ENCODE measurements at regions not wholly inside any gene's neighbourhood (a gene's known extent, or its start where the extent isn't known, plus 50 kb on each side); places are given as distances from the start of the nearest gene placed in this dataset.

DNA sequence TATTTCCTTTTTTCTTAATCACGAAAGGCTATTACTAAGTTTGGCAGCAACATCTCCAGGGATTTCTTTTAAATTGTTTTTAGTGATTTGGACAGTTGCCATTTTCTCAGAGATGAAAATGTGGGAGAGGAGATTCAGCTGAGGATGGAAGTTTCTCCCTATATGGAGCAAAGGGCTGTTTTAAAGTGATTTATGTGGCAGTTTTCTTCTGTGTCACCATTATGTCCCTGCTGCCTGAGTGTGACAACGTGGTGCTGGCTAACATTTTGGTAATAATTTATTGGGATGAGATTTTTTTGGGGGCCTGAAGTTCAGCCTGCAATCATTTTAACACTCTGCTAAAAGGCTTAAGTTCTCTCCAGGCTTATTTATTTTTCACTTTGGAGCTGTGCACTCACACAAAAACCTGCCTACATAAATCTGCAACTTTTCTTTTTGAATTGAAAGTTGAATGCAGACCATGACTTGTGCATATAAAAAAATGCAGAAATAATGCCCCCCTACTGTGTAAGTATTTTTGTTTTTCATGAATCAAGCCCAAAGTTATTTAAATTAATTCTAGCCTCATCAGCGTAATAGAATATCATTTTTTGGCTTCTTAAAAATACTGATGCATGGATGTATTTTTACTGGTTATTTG, 210.9 kb downstream of the ZIC1 start:
- H3K4me1 ChIP-seq (ENCODE audit: control insufficient read depth in 2 of 2, insufficient read depth in 2 of 2, low read length in 2 of 2) = no peaks in the 10 kb centered on the region
- no peak overlapping the region for H3K4me3 ChIP-seq (ENCODE audit: low read length in 2 of 2)
- H3K9me3 ChIP-seq (ENCODE audit: control insufficient read depth in 2 of 2, low read length in 2 of 2) = no peaks in the 10 kb centered on the region
- H3K36me3 ChIP-seq (ENCODE audit: control insufficient read depth in 2 of 2, insufficient read depth in 2 of 2, low read length in 2 of 2) = no peaks in the 10 kb centered on the region
- no peaks in the 10 kb centered on the region for H3K27me3 ChIP-seq (ENCODE audit: control insufficient read depth in 2 of 2, insufficient read depth in 2 of 2, low read length in 2 of 2)
- no peak overlapping the region for H3K9ac ChIP-seq (ENCODE audit: low read depth in 1 of 2, low read length in 2 of 2)
- H3K27ac ChIP-seq (ENCODE audit: low read depth in 2 of 2, low read length in 2 of 2) = no peak overlapping the region

DNA sequence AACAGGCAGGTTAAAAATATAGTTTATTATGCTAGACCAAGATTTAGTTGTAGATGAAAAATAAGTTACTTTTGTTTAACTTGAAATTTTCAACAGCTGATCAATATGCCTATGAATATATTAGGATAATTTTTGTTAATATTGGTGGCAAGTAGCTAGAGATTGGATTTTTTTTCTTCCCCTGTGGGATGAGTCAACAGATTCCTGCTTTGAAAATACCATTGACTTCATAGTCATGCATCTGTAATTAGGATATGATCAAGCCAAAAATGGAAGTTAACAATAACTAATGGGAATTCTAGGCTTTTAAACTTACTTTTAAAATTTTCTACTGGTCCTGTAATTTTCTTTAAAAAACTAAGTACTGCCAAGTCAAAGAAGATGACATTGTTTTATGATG, 211.7 kb downstream of the ZIC1 start:
- Histone ChIP-seq H3K27ac (ENCODE audit: low read depth in 2 of 2, low read length in 2 of 2) (no peak overlapping the region), H3K27me3 (ENCODE audit: control insufficient read depth in 2 of 2, insufficient read depth in 2 of 2, low read length in 2 of 2) (no peaks in the 10 kb centered on the region), H3K9me3 (ENCODE audit: control insufficient read depth in 2 of 2, low read length in 2 of 2) (no peaks in the 10 kb centered on the region), H3K4me3 (ENCODE audit: low read length in 2 of 2) (no peak overlapping the region), H3K9ac (ENCODE audit: low read depth in 1 of 2, low read length in 2 of 2) (no peak overlapping the region), H3K36me3 (ENCODE audit: control insufficient read depth in 2 of 2, insufficient read depth in 2 of 2, low read length in 2 of 2) (no peaks in the 10 kb centered on the region), H3K4me1 (ENCODE audit: control insufficient read depth in 2 of 2, insufficient read depth in 2 of 2, low read length in 2 of 2) (no peaks in the 10 kb centered on the region)

- Histone ChIP-seq H3K27me3 (ENCODE audit: control insufficient read depth in 2 of 2, insufficient read depth in 2 of 2, low read length in 2 of 2) (no peaks in the 10 kb centered on the region), H3K9ac (ENCODE audit: low read depth in 1 of 2, low read length in 2 of 2) (no peak overlapping the region), H3K36me3 (ENCODE audit: control insufficient read depth in 2 of 2, insufficient read depth in 2 of 2, low read length in 2 of 2) (no peaks in the 10 kb centered on the region), H3K27ac (ENCODE audit: low read depth in 2 of 2, low read length in 2 of 2) (no peak overlapping the region), H3K9me3 (ENCODE audit: control insufficient read depth in 2 of 2, low read length in 2 of 2) (no peaks in the 10 kb centered on the region), H3K4me1 (ENCODE audit: control insufficient read depth in 2 of 2, insufficient read depth in 2 of 2, low read length in 2 of 2) (no peaks in the 10 kb centered on the region), H3K4me3 (ENCODE audit: low read length in 2 of 2) (no peak overlapping the region)
These were observed 221.8 kb downstream of the ZIC1 start for GRCh38 chr3:147630921-147631415.

- Histone ChIP-seq H3K4me1 (ENCODE audit: control insufficient read depth in 2 of 2, insufficient read depth in 2 of 2, low read length in 2 of 2) (no peaks in the 10 kb centered on the region), H3K36me3 (ENCODE audit: control insufficient read depth in 2 of 2, insufficient read depth in 2 of 2, low read length in 2 of 2) (no peaks in the 10 kb centered on the region), H3K9me3 (ENCODE audit: control insufficient read depth in 2 of 2, low read length in 2 of 2) (no peaks in the 10 kb centered on the region), H3K27ac (ENCODE audit: low read depth in 2 of 2, low read length in 2 of 2) (no peak overlapping the region), H3K27me3 (ENCODE audit: control insufficient read depth in 2 of 2, insufficient read depth in 2 of 2, low read length in 2 of 2) (no peaks in the 10 kb centered on the region), H3K4me3 (ENCODE audit: low read length in 2 of 2) (no peak overlapping the region), H3K9ac (ENCODE audit: low read depth in 1 of 2, low read length in 2 of 2) (no peak overlapping the region)
These were observed 231.6 kb downstream of the ZIC1 start for GRCh38 chr3:147640781-147641180.

DNA sequence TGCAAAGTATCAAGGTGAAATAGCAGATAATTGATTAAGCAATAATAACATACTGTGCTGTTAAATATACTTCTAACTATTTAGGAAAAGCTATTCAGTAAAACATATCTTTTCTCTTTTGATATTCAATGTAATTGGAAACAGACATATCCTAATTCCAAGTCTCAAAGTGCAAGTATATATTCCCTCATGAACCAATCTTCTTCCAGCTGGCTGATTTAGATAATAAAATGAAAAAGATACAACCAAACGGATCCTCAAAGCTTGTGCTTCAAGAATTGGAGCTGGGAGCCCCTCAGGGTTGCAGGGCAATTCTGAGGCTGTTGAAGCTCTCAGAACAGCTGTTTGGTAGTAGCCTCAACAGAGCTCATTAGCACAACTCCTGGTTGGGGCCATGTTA, 236.6 kb downstream of the ZIC1 start:
- Histone ChIP-seq H3K4me3 (ENCODE audit: low read length in 2 of 2) (no peak overlapping the region), H3K4me1 (ENCODE audit: control insufficient read depth in 2 of 2, insufficient read depth in 2 of 2, low read length in 2 of 2) (no peaks in the 10 kb centered on the region), H3K27me3 (ENCODE audit: control insufficient read depth in 2 of 2, insufficient read depth in 2 of 2, low read length in 2 of 2) (no peaks in the 10 kb centered on the region)

GRCh38 chr3:147649475-147649874, 240.3 kb downstream of the ZIC1 start:
- Histone ChIP-seq H3K27ac (ENCODE audit: low read depth in 2 of 2, low read length in 2 of 2) (no peak overlapping the region), H3K9ac (ENCODE audit: low read depth in 1 of 2, low read length in 2 of 2) (no peak overlapping the region), H3K4me1 (ENCODE audit: control insufficient read depth in 2 of 2, insufficient read depth in 2 of 2, low read length in 2 of 2) (no peaks in the 10 kb centered on the region), H3K27me3 (ENCODE audit: control insufficient read depth in 2 of 2, insufficient read depth in 2 of 2, low read length in 2 of 2) (no peaks in the 10 kb centered on the region), H3K36me3 (ENCODE audit: control insufficient read depth in 2 of 2, insufficient read depth in 2 of 2, low read length in 2 of 2) (no peaks in the 10 kb centered on the region), H3K4me3 (ENCODE audit: low read length in 2 of 2) (no peak overlapping the region), H3K9me3 (ENCODE audit: control insufficient read depth in 2 of 2, low read length in 2 of 2) (no peaks in the 10 kb centered on the region)

More for the DNA sequence above, 236.6 kb downstream of the ZIC1 start:
- H3K27ac ChIP-seq (ENCODE audit: low read depth in 2 of 2, low read length in 2 of 2) = no peak overlapping the region
- H3K9ac ChIP-seq (ENCODE audit: low read depth in 1 of 2, low read length in 2 of 2) = no peak overlapping the region
- H3K36me3 ChIP-seq (ENCODE audit: control insufficient read depth in 2 of 2, insufficient read depth in 2 of 2, low read length in 2 of 2) = no peaks in the 10 kb centered on the region
- H3K9me3 ChIP-seq (ENCODE audit: control insufficient read depth in 2 of 2, low read length in 2 of 2) = no peaks in the 10 kb centered on the region

DNA sequence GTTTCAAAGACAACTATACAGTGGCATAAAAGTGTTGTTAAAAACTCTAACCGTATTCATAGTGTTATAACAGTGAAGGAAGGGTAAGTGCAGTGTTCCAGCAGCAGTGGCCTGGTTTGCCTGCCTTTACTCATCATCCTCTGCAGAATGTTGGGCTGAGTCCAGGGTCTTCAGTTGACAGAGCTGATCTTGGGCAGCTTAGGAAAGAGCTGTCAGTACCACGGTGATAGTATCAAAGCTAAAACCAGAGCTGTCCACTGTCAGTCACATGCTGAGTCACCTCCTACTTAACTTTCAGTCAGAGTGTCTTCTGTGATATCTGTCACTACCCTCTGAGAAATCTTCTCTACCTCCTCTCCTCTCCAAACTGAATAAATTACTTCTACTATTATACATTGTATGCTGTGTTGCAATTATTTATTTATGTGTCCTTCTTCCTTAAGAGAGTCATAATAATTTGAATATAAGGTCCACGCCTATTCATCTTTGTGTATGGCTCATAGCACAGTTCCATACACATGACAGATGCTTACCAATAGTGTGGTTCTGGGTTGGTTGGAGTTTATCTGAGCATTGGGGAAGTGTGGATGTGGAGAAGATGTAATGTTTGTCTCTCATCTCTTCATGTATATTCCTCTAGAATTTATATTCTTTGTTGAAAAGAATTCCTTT, 242.1 kb downstream of the ZIC1 start:
- Histone ChIP-seq H3K27me3 (ENCODE audit: control insufficient read depth in 2 of 2, insufficient read depth in 2 of 2, low read length in 2 of 2) (no peaks in the 10 kb centered on the region), H3K9me3 (ENCODE audit: control insufficient read depth in 2 of 2, low read length in 2 of 2) (no peaks in the 10 kb centered on the region), H3K4me1 (ENCODE audit: control insufficient read depth in 2 of 2, insufficient read depth in 2 of 2, low read length in 2 of 2) (no peaks in the 10 kb centered on the region), H3K4me3 (ENCODE audit: low read length in 2 of 2) (no peak overlapping the region), H3K9ac (ENCODE audit: low read depth in 1 of 2, low read length in 2 of 2) (no peak overlapping the region), H3K36me3 (ENCODE audit: control insufficient read depth in 2 of 2, insufficient read depth in 2 of 2, low read length in 2 of 2) (no peaks in the 10 kb centered on the region), H3K27ac (ENCODE audit: low read depth in 2 of 2, low read length in 2 of 2) (no peak overlapping the region)

GRCh38 chr3:147652651-147653366, 243.6 kb downstream of the ZIC1 start:
- no peaks in the 10 kb centered on the region for H3K4me1 ChIP-seq (ENCODE audit: control insufficient read depth in 2 of 2, insufficient read depth in 2 of 2, low read length in 2 of 2)
- H3K27me3 ChIP-seq (ENCODE audit: control insufficient read depth in 2 of 2, insufficient read depth in 2 of 2, low read length in 2 of 2) = no peaks in the 10 kb centered on the region
- H3K9me3 ChIP-seq (ENCODE audit: control insufficient read depth in 2 of 2, low read length in 2 of 2) = no peaks in the 10 kb centered on the region
- H3K36me3 ChIP-seq (ENCODE audit: control insufficient read depth in 2 of 2, insufficient read depth in 2 of 2, low read length in 2 of 2) = no peaks in the 10 kb centered on the region
- no peak overlapping the region for H3K9ac ChIP-seq (ENCODE audit: low read depth in 1 of 2, low read length in 2 of 2)
- no peak overlapping the region for H3K27ac ChIP-seq (ENCODE audit: low read depth in 2 of 2, low read length in 2 of 2)
- no peak overlapping the region for H3K4me3 ChIP-seq (ENCODE audit: low read length in 2 of 2)

GRCh38 chr3:147653367-147653923, 244.3 kb downstream of the ZIC1 start:
- Histone ChIP-seq H3K27me3 (ENCODE audit: control insufficient read depth in 2 of 2, insufficient read depth in 2 of 2, low read length in 2 of 2) (no peaks in the 10 kb centered on the region), H3K4me1 (ENCODE audit: control insufficient read depth in 2 of 2, insufficient read depth in 2 of 2, low read length in 2 of 2) (no peaks in the 10 kb centered on the region), H3K36me3 (ENCODE audit: control insufficient read depth in 2 of 2, insufficient read depth in 2 of 2, low read length in 2 of 2) (no peaks in the 10 kb centered on the region), H3K9ac (ENCODE audit: low read depth in 1 of 2, low read length in 2 of 2) (no peak overlapping the region), H3K9me3 (ENCODE audit: control insufficient read depth in 2 of 2, low read length in 2 of 2) (no peaks in the 10 kb centered on the region), H3K4me3 (ENCODE audit: low read length in 2 of 2) (no peak overlapping the region), H3K27ac (ENCODE audit: low read depth in 2 of 2, low read length in 2 of 2) (no peak overlapping the region)

- Histone ChIP-seq H3K27me3 (ENCODE audit: control insufficient read depth in 2 of 2, insufficient read depth in 2 of 2, low read length in 2 of 2) (no peaks in the 10 kb centered on the region), H3K9me3 (ENCODE audit: control insufficient read depth in 2 of 2, low read length in 2 of 2) (no peaks in the 10 kb centered on the region), H3K4me1 (ENCODE audit: control insufficient read depth in 2 of 2, insufficient read depth in 2 of 2, low read length in 2 of 2) (no peaks in the 10 kb centered on the region), H3K27ac (ENCODE audit: low read depth in 2 of 2, low read length in 2 of 2) (no peak overlapping the region), H3K4me3 (ENCODE audit: low read length in 2 of 2) (no peak overlapping the region), H3K36me3 (ENCODE audit: control insufficient read depth in 2 of 2, insufficient read depth in 2 of 2, low read length in 2 of 2) (no peaks in the 10 kb centered on the region), H3K9ac (ENCODE audit: low read depth in 1 of 2, low read length in 2 of 2) (no peak overlapping the region)
These were observed 245.7 kb downstream of the ZIC1 start for GRCh38 chr3:147654827-147655226.

All from mucosa of rectum (tissue), 2 donors.